ENCODE measurements at regions not wholly inside any gene's neighbourhood (a gene's known extent, or its start where the extent isn't known, plus 50 kb on each side); places are given as distances from the start of the nearest gene placed in this dataset.

- H3K4me3 ChIP-seq (ENCODE audit: low read depth in 1 of 3, low read length in 3 of 3) = no peak overlapping the region
- H3K27me3 ChIP-seq (ENCODE audit: control insufficient read depth in 4 of 4, insufficient read depth in 4 of 4, low read length in 3 of 4) = no peaks in the 10 kb centered on the region
- H3K4me1 ChIP-seq (ENCODE audit: control insufficient read depth in 4 of 4, insufficient read depth in 4 of 4, low read length in 3 of 4) = no peaks in the 10 kb centered on the region
- no peak overlapping the region for H3K27ac ChIP-seq (ENCODE audit: low read depth in 1 of 2, low read length in 2 of 2)
- H3K36me3 ChIP-seq (ENCODE audit: control insufficient read depth in 4 of 4, insufficient read depth in 3 of 4, low read depth in 1 of 4, low read length in 3 of 4) = no peaks in the 10 kb centered on the region
- H3K9me3 ChIP-seq (ENCODE audit: control insufficient read depth in 4 of 4, low read length in 3 of 4) = no peaks in the 10 kb centered on the region
- TF ChIP-seq TAF1 (conservative IDR thresholded peaks at IDR 0.05) (no peak), CTCF (IDR thresholded peaks at IDR 0.05; ENCODE audit: low read depth, low read length, missing input control) (no peak), ZBTB33 (IDR thresholded peaks at IDR 0.05) (no peak), EGR1 (IDR thresholded peaks at IDR 0.05; ENCODE audit: low read depth in 2 of 2) (no peak), HNF4G (IDR thresholded peaks at IDR 0.05) (no peak), SP1 (IDR thresholded peaks at IDR 0.05) (no peak), HNF4A (conservative IDR thresholded peaks at IDR 0.05) (no peak), NR2F2 (IDR thresholded peaks at IDR 0.05) (no peak), YY1 (IDR thresholded peaks at IDR 0.05) (no peak), FOXA2 (IDR thresholded peaks at IDR 0.05) (no peak)
- TF ChIP-seq, protein P1, sequence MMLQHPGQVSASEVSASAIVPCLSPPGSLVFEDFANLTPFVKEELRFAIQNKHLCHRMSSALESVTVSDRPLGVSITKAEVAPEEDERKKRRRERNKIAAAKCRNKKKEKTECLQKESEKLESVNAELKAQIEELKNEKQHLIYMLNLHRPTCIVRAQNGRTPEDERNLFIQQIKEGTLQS (IDR thresholded peaks at IDR 0.05) = no peak
- TF ChIP-seq, protein P2, sequence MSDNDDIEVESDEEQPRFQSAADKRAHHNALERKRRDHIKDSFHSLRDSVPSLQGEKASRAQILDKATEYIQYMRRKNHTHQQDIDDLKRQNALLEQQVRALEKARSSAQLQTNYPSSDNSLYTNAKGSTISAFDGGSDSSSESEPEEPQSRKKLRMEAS (IDR thresholded peaks at IDR 0.05) = no peak
- WGBS = 83% methylated on average over 4 of the region's 4 CpGs
- H3K9ac ChIP-seq (ENCODE audit: low read depth in 1 of 2, low read length in 2 of 2) = no peak overlapping the region
- DNase-seq (ENCODE audit: low spot score) = no peak
These were observed 399.9 kb upstream of the CBLB start for GRCh38 chr3:106268696-106269095.

GRCh38 chr3:106272302-106272701, 403.5 kb upstream of the CBLB start:
- DNase-seq (ENCODE audit: low spot score) = no peak
- Histone ChIP-seq H3K9ac (ENCODE audit: low read depth in 1 of 2, low read length in 2 of 2) (no peak overlapping the region), H3K27ac (ENCODE audit: low read depth in 1 of 2, low read length in 2 of 2) (no peak overlapping the region), H3K36me3 (ENCODE audit: control insufficient read depth in 4 of 4, insufficient read depth in 3 of 4, low read depth in 1 of 4, low read length in 3 of 4) (no peaks in the 10 kb centered on the region), H3K9me3 (ENCODE audit: control insufficient read depth in 4 of 4, low read length in 3 of 4) (no peaks in the 10 kb centered on the region), H3K27me3 (ENCODE audit: control insufficient read depth in 4 of 4, insufficient read depth in 4 of 4, low read length in 3 of 4) (no peaks in the 10 kb centered on the region), H3K4me1 (ENCODE audit: control insufficient read depth in 4 of 4, insufficient read depth in 4 of 4, low read length in 3 of 4) (no peaks in the 10 kb centered on the region), H3K4me3 (ENCODE audit: low read depth in 1 of 3, low read length in 3 of 3) (no peak overlapping the region)
- WGBS = 88% methylated on average over 1 of the region's 1 CpG
- no peak for TF ChIP-seq NR2F2 (IDR thresholded peaks at IDR 0.05)
- TF ChIP-seq HNF4G (IDR thresholded peaks at IDR 0.05) = no peak
- TF ChIP-seq, protein P2 (IDR thresholded peaks at IDR 0.05) = no peak
- TF ChIP-seq RAD21 (IDR thresholded peaks at IDR 0.05) = no peak
- TF ChIP-seq, protein P1 (IDR thresholded peaks at IDR 0.05) = no peak
- no peak for TF ChIP-seq CTCF (IDR thresholded peaks at IDR 0.05; ENCODE audit: low read depth, low read length, missing input control)
- TF ChIP-seq JUND (IDR thresholded peaks at IDR 0.05) = no peak
- TF ChIP-seq HNF4A (conservative IDR thresholded peaks at IDR 0.05) = no peak
- no peak for TF ChIP-seq SP1 (IDR thresholded peaks at IDR 0.05)
- no peak for TF ChIP-seq RXRA (IDR thresholded peaks at IDR 0.05)
- no peak for TF ChIP-seq FOXA2 (IDR thresholded peaks at IDR 0.05)
- TF ChIP-seq TAF1 (conservative IDR thresholded peaks at IDR 0.05) = no peak
- no peak for TF ChIP-seq YY1 (IDR thresholded peaks at IDR 0.05)
- TF ChIP-seq, protein P3, sequence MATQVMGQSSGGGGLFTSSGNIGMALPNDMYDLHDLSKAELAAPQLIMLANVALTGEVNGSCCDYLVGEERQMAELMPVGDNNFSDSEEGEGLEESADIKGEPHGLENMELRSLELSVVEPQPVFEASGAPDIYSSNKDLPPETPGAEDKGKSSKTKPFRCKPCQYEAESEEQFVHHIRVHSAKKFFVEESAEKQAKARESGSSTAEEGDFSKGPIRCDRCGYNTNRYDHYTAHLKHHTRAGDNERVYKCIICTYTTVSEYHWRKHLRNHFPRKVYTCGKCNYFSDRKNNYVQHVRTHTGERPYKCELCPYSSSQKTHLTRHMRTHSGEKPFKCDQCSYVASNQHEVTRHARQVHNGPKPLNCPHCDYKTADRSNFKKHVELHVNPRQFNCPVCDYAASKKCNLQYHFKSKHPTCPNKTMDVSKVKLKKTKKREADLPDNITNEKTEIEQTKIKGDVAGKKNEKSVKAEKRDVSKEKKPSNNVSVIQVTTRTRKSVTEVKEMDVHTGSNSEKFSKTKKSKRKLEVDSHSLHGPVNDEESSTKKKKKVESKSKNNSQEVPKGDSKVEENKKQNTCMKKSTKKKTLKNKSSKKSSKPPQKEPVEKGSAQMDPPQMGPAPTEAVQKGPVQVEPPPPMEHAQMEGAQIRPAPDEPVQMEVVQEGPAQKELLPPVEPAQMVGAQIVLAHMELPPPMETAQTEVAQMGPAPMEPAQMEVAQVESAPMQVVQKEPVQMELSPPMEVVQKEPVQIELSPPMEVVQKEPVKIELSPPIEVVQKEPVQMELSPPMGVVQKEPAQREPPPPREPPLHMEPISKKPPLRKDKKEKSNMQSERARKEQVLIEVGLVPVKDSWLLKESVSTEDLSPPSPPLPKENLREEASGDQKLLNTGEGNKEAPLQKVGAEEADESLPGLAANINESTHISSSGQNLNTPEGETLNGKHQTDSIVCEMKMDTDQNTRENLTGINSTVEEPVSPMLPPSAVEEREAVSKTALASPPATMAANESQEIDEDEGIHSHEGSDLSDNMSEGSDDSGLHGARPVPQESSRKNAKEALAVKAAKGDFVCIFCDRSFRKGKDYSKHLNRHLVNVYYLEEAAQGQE (IDR thresholded peaks at IDR 0.05) = no peak
- no peak for TF ChIP-seq GABPA (IDR thresholded peaks at IDR 0.05 in 1 of 2, conservative IDR thresholded peaks at IDR 0.05 in 1 of 2)
- no peak for TF ChIP-seq EGR1 (IDR thresholded peaks at IDR 0.05; ENCODE audit: low read depth in 2 of 2)
- TF ChIP-seq FOXA1 (IDR thresholded peaks at IDR 0.05) = no peak
- TF ChIP-seq ZBTB33 (IDR thresholded peaks at IDR 0.05) = no peak

All from liver (tissue), 8 donors.